ENCODE measurements at regions not wholly inside any gene's neighbourhood (a gene's known extent, or its start where the extent isn't known, plus 50 kb on each side); places are given as distances from the start of the nearest gene placed in this dataset.

- intact Hi-C loops (cut with DNase I), result no loop called here
- WGBS, 2 donors, result 84 to 93% methylated on average over 3 to 7 of the region's 7 CpGs
These were observed 130.4 kb downstream of the GLI2 start for GRCh38 chr2:120866071-120866470.

GRCh38 chr2:120866483-120867140, 130.9 kb downstream of the GLI2 start:
- H3K9me3 ChIP-seq, result no peaks in the 10 kb centered on the region
- intact Hi-C loops (cut with DNase I), result no loop called here

More at GRCh38 chr2:120866071-120866470, 130.4 kb downstream of the GLI2 start:
- peaks cover 10% of the 10 kb centered on the region for H3K4me1 ChIP-seq
- no peak for TF ChIP-seq POLR2A (IDR thresholded peaks at IDR 0.05)
- no peak for TF ChIP-seq CTCF (IDR thresholded peaks at IDR 0.05)
- H3K36me3 ChIP-seq (replicated peaks in 1 of 2; ENCODE audit: insufficient read depth in 1 of 2, low read depth in 2 of 2), result no peaks in the 10 kb centered on the region
- H3K9me3 ChIP-seq, result no peaks in the 10 kb centered on the region
- no peaks in the 10 kb centered on the region for H3K27me3 ChIP-seq
- no peak overlapping the region for H3K4me3 ChIP-seq
- H3K27ac ChIP-seq, result no peak overlapping the region
- ATAC-seq (no peak), DNase-seq (no peak)

GRCh38 chr2:120867290-120868241, 131.9 kb downstream of the GLI2 start:
- H3K4me3 ChIP-seq, result no peak overlapping the region
- H3K9me3 ChIP-seq, result no peaks in the 10 kb centered on the region
- no peaks in the 10 kb centered on the region for H3K27me3 ChIP-seq
- peak overlapping the region in 1 of 4 donors; percentile 43 for H3K27ac ChIP-seq
- ATAC-seq (peak; percentile 65), DNase-seq (peak; percentile 27 to 58 (median 52))
- no peak for TF ChIP-seq CTCF (IDR thresholded peaks at IDR 0.05)
- TF ChIP-seq POLR2A (IDR thresholded peaks at IDR 0.05), result no peak
- H3K36me3 ChIP-seq (replicated peaks in 1 of 2; ENCODE audit: insufficient read depth in 1 of 2, low read depth in 2 of 2), result no peaks in the 10 kb centered on the region
- 29 to 37% methylated on average over 53 to 54 of the region's 54 CpGs for WGBS, 2 donors
- intact Hi-C loops (cut with DNase I), result no loop called here
- H3K4me1 ChIP-seq, result peaks cover 10% of the 10 kb centered on the region

More at GRCh38 chr2:120866483-120867140, 130.9 kb downstream of the GLI2 start:
- no peak for ATAC-seq
- TF ChIP-seq POLR2A (IDR thresholded peaks at IDR 0.05), result no peak
- no peak for TF ChIP-seq CTCF (IDR thresholded peaks at IDR 0.05)
- no peak for DNase-seq
- 77 to 78% methylated on average over 11 to 14 of the region's 14 CpGs for WGBS, 2 donors
- no peak overlapping the region for H3K4me3 ChIP-seq
- no peaks in the 10 kb centered on the region for H3K27me3 ChIP-seq
- peaks cover 10% of the 10 kb centered on the region for H3K4me1 ChIP-seq
- no peaks in the 10 kb centered on the region for H3K36me3 ChIP-seq (replicated peaks in 1 of 2; ENCODE audit: insufficient read depth in 1 of 2, low read depth in 2 of 2)
- peak overlapping the region in 1 of 4 donors; percentile 43 for H3K27ac ChIP-seq

- no peak overlapping the region for H3K4me3 ChIP-seq
These were observed 132.7 kb downstream of the GLI2 start for GRCh38 chr2:120868366-120868765.

More at GRCh38 chr2:120868366-120868765, 132.7 kb downstream of the GLI2 start:
- no peaks in the 10 kb centered on the region for H3K36me3 ChIP-seq (replicated peaks in 1 of 2; ENCODE audit: insufficient read depth in 1 of 2, low read depth in 2 of 2)
- intact Hi-C loops (cut with DNase I), result no loop called here
- H3K4me1 ChIP-seq, result peaks cover 10% of the 10 kb centered on the region
- 69 to 78% methylated on average over 4 of the region's 4 CpGs for whole genome bisulfite sequencing, 2 donors
- TF ChIP-seq POLR2A (IDR thresholded peaks at IDR 0.05), result no peak
- no peak for TF ChIP-seq CTCF (IDR thresholded peaks at IDR 0.05)
- no peaks in the 10 kb centered on the region for H3K27me3 ChIP-seq
- no peak overlapping the region for H3K27ac ChIP-seq
- ATAC-seq (no peak), DNase-seq (no peak)
- H3K9me3 ChIP-seq, result no peaks in the 10 kb centered on the region
